H1 (cell line): ENCODE measurements at regions not wholly inside any gene's neighbourhood (a gene's known extent, or its start where the extent isn't known, plus 50 kb on each side); places are given as distances from the start of the nearest gene placed in this dataset.

Experiments used
- EZH2 ChIP-seq: fragments of 200-600 bp; sonication (generic); IDR thresholded peaks from 2 replicates; pipeline ENCODE4 v1.7.1; 2012; ENCODE audit warnings: low read depth, mild to moderate bottlenecking, moderate library complexity, low read length, inconsistent platforms; ENCODE audit not compliant: severe bottlenecking
- MAFK ChIP-seq: IDR thresholded peaks from 2 replicates; pipeline ENCODE4 v1.6.1; 2012; ENCODE audit warnings: low read depth, mild to moderate bottlenecking, improper control_type of control experiment, low read length
- POLR2A ChIP-seq, 2 experiments: IDR thresholded peaks; 1 replicate in 1 of 2; 2 replicates in 1 of 2; pipeline ENCODE4 v1.6.1; 2011; ENCODE audit warnings: low read depth in 2 of 2, low read length in 2 of 2, mild to moderate bottlenecking in 2 of 2; ENCODE audit errors: control extremely low read depth in 1 of 2
- SAP30 ChIP-seq: fragments of 300-600 bp; sonication (generic); IDR thresholded peaks from 2 replicates; pipeline ENCODE4 v1.7.1; 2012; ENCODE audit warnings: low read length, moderate library complexity, mild to moderate bottlenecking, inconsistent platforms; ENCODE audit not compliant: insufficient read depth, insufficient replicate concordance
- SUZ12 ChIP-seq: fragments of 200-600 bp; sonication (generic); IDR thresholded peaks from 2 replicates; pipeline ENCODE4 v1.6.1; 2012; ENCODE audit warnings: mild to moderate bottlenecking, inconsistent platforms, low read length, moderate library complexity, mixed read lengths
- TF ChIP-seq, protein P1 (sequence below): IDR thresholded peaks from 2 replicates; pipeline ENCODE4 v1.6.1; 2012; ENCODE audit warnings: inconsistent platforms
- TF ChIP-seq, protein P2 (sequence below), 3 experiments: IDR thresholded peaks; 1 replicate in 2 of 3; 2 replicates in 1 of 3; pipeline versions ENCODE4 v1.5.1 to v1.6.1; 2011; ENCODE audit warnings: low read length in 3 of 3, mild to moderate bottlenecking in 3 of 3, inconsistent platforms in 2 of 3, low read depth in 1 of 3, moderate library complexity in 1 of 3; ENCODE audit not compliant: insufficient read depth in 1 of 3; ENCODE audit errors: control extremely low read depth in 1 of 3

DNA sequence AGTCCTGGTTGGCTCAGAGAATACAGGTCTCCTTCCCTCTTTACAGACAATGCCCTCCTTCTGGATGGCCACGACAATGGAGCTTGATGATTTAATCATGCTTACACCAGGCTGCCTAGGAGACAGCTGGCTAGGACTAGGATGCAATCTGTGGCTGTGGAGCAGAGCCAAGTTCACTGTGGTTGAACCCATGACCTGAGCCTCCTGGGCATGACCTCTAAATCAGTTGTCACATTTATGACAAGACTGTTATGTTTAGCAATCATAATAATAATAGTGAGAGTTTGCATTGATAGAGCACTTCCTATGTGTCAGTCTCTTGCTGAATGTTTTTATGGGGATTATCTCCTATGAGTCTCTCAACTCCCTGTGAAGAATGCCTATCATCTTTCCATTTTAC, 244.1 kb downstream of the ICOS start:
- TF ChIP-seq, protein P1, sequence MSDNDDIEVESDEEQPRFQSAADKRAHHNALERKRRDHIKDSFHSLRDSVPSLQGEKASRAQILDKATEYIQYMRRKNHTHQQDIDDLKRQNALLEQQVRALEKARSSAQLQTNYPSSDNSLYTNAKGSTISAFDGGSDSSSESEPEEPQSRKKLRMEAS = no peak
- TF ChIP-seq, protein P2, sequence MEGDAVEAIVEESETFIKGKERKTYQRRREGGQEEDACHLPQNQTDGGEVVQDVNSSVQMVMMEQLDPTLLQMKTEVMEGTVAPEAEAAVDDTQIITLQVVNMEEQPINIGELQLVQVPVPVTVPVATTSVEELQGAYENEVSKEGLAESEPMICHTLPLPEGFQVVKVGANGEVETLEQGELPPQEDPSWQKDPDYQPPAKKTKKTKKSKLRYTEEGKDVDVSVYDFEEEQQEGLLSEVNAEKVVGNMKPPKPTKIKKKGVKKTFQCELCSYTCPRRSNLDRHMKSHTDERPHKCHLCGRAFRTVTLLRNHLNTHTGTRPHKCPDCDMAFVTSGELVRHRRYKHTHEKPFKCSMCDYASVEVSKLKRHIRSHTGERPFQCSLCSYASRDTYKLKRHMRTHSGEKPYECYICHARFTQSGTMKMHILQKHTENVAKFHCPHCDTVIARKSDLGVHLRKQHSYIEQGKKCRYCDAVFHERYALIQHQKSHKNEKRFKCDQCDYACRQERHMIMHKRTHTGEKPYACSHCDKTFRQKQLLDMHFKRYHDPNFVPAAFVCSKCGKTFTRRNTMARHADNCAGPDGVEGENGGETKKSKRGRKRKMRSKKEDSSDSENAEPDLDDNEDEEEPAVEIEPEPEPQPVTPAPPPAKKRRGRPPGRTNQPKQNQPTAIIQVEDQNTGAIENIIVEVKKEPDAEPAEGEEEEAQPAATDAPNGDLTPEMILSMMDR (IDR thresholded peaks at IDR 0.05; ENCODE audit: control extremely low read depth in 1 of 3, insufficient read depth in 1 of 3, low read depth in 1 of 3, low read length in 3 of 3) = no peak
- TF ChIP-seq EZH2 = no peak
- no peak for TF ChIP-seq SUZ12
- no peak for TF ChIP-seq MAFK
- no peak for TF ChIP-seq SAP30
- TF ChIP-seq POLR2A (IDR thresholded peaks at IDR 0.05; ENCODE audit: control extremely low read depth in 1 of 2, low read depth in 2 of 2, low read length in 2 of 2) = no peak
